ENCODE measurements at regions not wholly inside any gene's neighbourhood (a gene's known extent, or its start where the extent isn't known, plus 50 kb on each side); places are given as distances from the start of the nearest gene placed in this dataset.
"Not testable (repeated sequence)": the region's sequence is repeated elsewhere in the genome, so short reads cannot be mapped to it uniquely, and the experiment has no call there.

- no peak for TF ChIP-seq CTCF (IDR thresholded peaks at IDR 0.05)
- Mint-ChIP-seq H3K9me3 (peaks cover 2 to 4% of the 10 kb centered on the region in 2 donors), H3K36me3 (no peaks in the 10 kb centered on the region), H3K27me3 (ENCODE audit: low read depth in 2 of 2) (peaks cover 0 to 27% of the 10 kb centered on the region in 2 donors), H3K4me3 (no peak overlapping the region), H3K27ac (no peak overlapping the region), H3K4me1 (no peaks in the 10 kb centered on the region)
- WGBS (ENCODE audit: insufficient coverage) = 92% methylated on average over 2 of the region's 2 CpGs
- H3K4me1 ChIP-seq (ENCODE audit: control insufficient read depth, insufficient read depth, low read length) = no peaks in the 10 kb centered on the region
- H3K27ac ChIP-seq (ENCODE audit: low read length) = no peak overlapping the region
- DNase-seq (no peak), ATAC-seq (no peak)
- H3K36me3 ChIP-seq (ENCODE audit: control insufficient read depth, insufficient read depth, low read length) = no peaks in the 10 kb centered on the region
- no peaks in the 10 kb centered on the region for H3K27me3 ChIP-seq (ENCODE audit: control insufficient read depth, insufficient read depth, low read length)
- intact Hi-C loops (cut with micrococcal nuclease) = no loop called here
- H3K9me3 ChIP-seq (ENCODE audit: control insufficient read depth, insufficient read depth, low read length) = no peaks in the 10 kb centered on the region
- no peak overlapping the region for H3K4me3 ChIP-seq (ENCODE audit: low read length)
These were observed 79.3 kb upstream of the IL1RAPL2 start for GRCh38 chrX:104486691-104487090.

- TF ChIP-seq CTCF (IDR thresholded peaks at IDR 0.05) = no peak
- Histone ChIP-seq H3K4me3 (ENCODE audit: low read length) (no peak overlapping the region), H3K9me3 (ENCODE audit: control insufficient read depth, insufficient read depth, low read length) (no peaks in the 10 kb centered on the region), H3K4me1 (ENCODE audit: control insufficient read depth, insufficient read depth, low read length) (no peaks in the 10 kb centered on the region), H3K36me3 (ENCODE audit: control insufficient read depth, insufficient read depth, low read length) (no peaks in the 10 kb centered on the region), H3K27ac (ENCODE audit: low read length) (no peak overlapping the region), H3K27me3 (ENCODE audit: control insufficient read depth, insufficient read depth, low read length) (no peaks in the 10 kb centered on the region)
- intact Hi-C loops (cut with micrococcal nuclease) = no loop called here
- Mint-ChIP-seq H3K36me3 (no peaks in the 10 kb centered on the region), H3K4me3 (no peak overlapping the region), H3K27ac (no peak overlapping the region), H3K4me1 (no peaks in the 10 kb centered on the region), H3K27me3 (ENCODE audit: low read depth in 2 of 2) (peaks cover 0 to 22% of the 10 kb centered on the region in 2 donors), H3K9me3 (no peaks in the 10 kb centered on the region)
- ATAC-seq = no peak
- WGBS (ENCODE audit: insufficient coverage) = 33% methylated on average over 2 of the region's 2 CpGs
- DNase-seq = no peak
These were observed 83.2 kb upstream of the IL1RAPL2 start for GRCh38 chrX:104482757-104483156.

DNA sequence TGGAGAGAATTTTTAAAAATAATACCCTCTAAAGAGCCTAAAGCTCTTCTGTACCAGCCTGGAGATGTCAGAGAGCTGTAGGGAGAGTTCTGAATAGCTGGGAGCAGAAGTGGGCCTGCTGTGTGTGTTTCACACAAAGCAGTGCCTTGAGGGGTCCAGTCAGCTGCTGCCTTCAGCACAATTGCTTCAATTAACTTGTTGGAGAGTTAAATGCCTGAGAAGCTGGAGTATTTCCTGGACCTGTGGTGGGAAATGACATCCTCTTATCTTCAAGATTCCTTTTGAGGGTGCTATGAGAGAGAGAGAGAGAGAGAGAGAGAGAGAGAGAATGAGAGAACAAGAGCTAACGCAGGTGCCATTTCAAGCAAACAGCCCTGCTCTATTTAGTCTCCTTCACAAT, 96.2 kb upstream of the IL1RAPL2 start:
- H3K27me3 ChIP-seq (ENCODE audit: control insufficient read depth, insufficient read depth, low read length) = no peaks in the 10 kb centered on the region
- no peaks in the 10 kb centered on the region for H3K4me1 Mint-ChIP-seq
- no peaks in the 10 kb centered on the region for H3K36me3 Mint-ChIP-seq
- no CpG with 5 or more reads among the region's 1 CpG for WGBS (ENCODE audit: insufficient coverage)
- H3K4me1 ChIP-seq (ENCODE audit: control insufficient read depth, insufficient read depth, low read length) = no peaks in the 10 kb centered on the region
- H3K27ac ChIP-seq (ENCODE audit: low read length) = no peak overlapping the region
- ATAC-seq = no peak
- TF ChIP-seq CTCF (IDR thresholded peaks at IDR 0.05) = no peak
- H3K27ac Mint-ChIP-seq = no peak overlapping the region
- H3K27me3 Mint-ChIP-seq (ENCODE audit: low read depth in 2 of 2) = no peaks in the 10 kb centered on the region
- H3K4me3 ChIP-seq (ENCODE audit: low read length) = no peak overlapping the region
- H3K9me3 Mint-ChIP-seq = peaks cover 3 to 5% of the 10 kb centered on the region in 2 donors
- intact Hi-C loops (cut with micrococcal nuclease) = no loop called here
- no peak overlapping the region for H3K4me3 Mint-ChIP-seq
- H3K9me3 ChIP-seq (ENCODE audit: control insufficient read depth, insufficient read depth, low read length) = no peaks in the 10 kb centered on the region
- no peaks in the 10 kb centered on the region for H3K36me3 ChIP-seq (ENCODE audit: control insufficient read depth, insufficient read depth, low read length)
- no peak for DNase-seq

- WGBS (ENCODE audit: insufficient coverage) = 91% methylated on average over 2 of the region's 4 CpGs
- Histone ChIP-seq H3K4me3 (ENCODE audit: low read length) (no peak overlapping the region), H3K27me3 (ENCODE audit: control insufficient read depth, insufficient read depth, low read length) (no peaks in the 10 kb centered on the region), H3K9me3 (ENCODE audit: control insufficient read depth, insufficient read depth, low read length) (no peaks in the 10 kb centered on the region), H3K4me1 (ENCODE audit: control insufficient read depth, insufficient read depth, low read length) (no peaks in the 10 kb centered on the region), H3K36me3 (ENCODE audit: control insufficient read depth, insufficient read depth, low read length) (no peaks in the 10 kb centered on the region), H3K27ac (ENCODE audit: low read length) (no peak overlapping the region)
- H3K27me3 Mint-ChIP-seq (ENCODE audit: low read depth in 2 of 2) = peaks cover 0 to 9% of the 10 kb centered on the region in 2 donors
- ATAC-seq (no peak), DNase-seq (no peak)
- no peaks in the 10 kb centered on the region for H3K36me3 Mint-ChIP-seq
- intact Hi-C loops (cut with micrococcal nuclease) = no loop called here
- H3K27ac Mint-ChIP-seq = no peak overlapping the region
- TF ChIP-seq CTCF (IDR thresholded peaks at IDR 0.05) = no peak
- H3K4me3 Mint-ChIP-seq = no peak overlapping the region
- H3K9me3 Mint-ChIP-seq = peaks cover 0 to 4% of the 10 kb centered on the region in 2 donors
- H3K4me1 Mint-ChIP-seq = no peaks in the 10 kb centered on the region
These were observed 106.2 kb upstream of the IL1RAPL2 start for GRCh38 chrX:104459796-104460195.

GRCh38 chrX:104457130-104457529, 108.9 kb upstream of the IL1RAPL2 start:
- H3K27ac ChIP-seq (ENCODE audit: low read length); ATAC-seq; H3K4me3 Mint-ChIP-seq: not testable (repeated sequence)

More at GRCh38 chrX:104457130-104457529, 108.9 kb upstream of the IL1RAPL2 start:
- H3K27me3 ChIP-seq (ENCODE audit: control insufficient read depth, insufficient read depth, low read length); H3K4me1 ChIP-seq (ENCODE audit: control insufficient read depth, insufficient read depth, low read length); H3K27ac Mint-ChIP-seq; intact Hi-C loops (cut with micrococcal nuclease); H3K36me3 ChIP-seq (ENCODE audit: control insufficient read depth, insufficient read depth, low read length); H3K4me3 ChIP-seq (ENCODE audit: low read length); H3K27me3 Mint-ChIP-seq (ENCODE audit: low read depth in 2 of 2); DNase-seq; H3K36me3 Mint-ChIP-seq; H3K9me3 ChIP-seq (ENCODE audit: control insufficient read depth, insufficient read depth, low read length); H3K4me1 Mint-ChIP-seq; H3K9me3 Mint-ChIP-seq: not testable (repeated sequence)
- WGBS (ENCODE audit: insufficient coverage) = no CpG with 5 or more reads among the region's 2 CpGs

Data from natural killer cell (primary cell).